Activated naive CD8-positive, alpha-beta T cell treated with anti-CD3 and anti-CD28 coated beads, Interleukin-2, amount 50 U/mL, for 16 hours (primary cell): ENCODE measurements at regions not wholly inside any gene's neighbourhood (a gene's known extent, or its start where the extent isn't known, plus 50 kb on each side); places are given as distances from the start of the nearest gene placed in this dataset.

Experiments used
- DNase-seq: peaks from one replicate; pipeline ENCODE4 v3.0.0-alpha.2; 2020; ENCODE audit warnings: low read depth, low spot score

DNA sequence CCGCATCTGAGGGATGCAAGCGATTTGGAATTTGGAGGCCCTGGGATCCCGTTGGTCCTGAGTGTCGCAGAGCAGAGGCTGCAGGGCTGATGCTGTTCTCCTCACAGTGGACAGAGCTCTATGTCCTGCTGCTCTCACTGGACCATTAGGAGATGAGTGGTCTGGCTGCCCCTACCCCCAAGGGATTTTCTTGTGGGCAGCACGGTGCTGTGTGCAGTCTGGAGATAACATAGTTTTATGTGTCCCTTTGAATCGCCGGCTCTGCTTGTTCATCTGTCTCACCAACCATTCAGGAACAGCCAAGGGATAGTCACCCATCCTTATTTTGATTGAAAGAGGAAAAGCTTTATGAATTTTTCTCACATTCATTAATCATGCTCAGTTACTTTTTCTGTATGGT is 49.9 kb downstream of the CHRM3 start:
- DNase-seq: no peak

DNA sequence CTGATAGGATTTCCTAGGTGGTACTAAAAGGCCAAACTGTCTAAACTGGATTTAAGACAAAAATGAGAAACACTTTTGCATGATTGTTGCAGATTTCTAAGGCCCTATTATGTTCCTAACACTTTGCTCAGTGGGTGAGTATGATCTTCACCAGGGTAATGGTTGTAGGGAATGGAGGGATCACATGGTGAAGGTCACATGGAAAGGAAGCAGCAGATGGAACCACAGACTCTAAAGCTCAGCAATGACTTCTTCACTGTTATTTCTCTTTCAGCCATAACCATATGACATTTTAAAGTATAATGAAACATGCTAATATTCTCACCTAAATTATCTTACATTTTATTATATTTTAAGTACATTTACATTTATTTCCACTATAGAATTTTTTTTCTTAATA is 51.5 kb downstream of the CHRM3 start:
- no peak for DNase-seq

DNA sequence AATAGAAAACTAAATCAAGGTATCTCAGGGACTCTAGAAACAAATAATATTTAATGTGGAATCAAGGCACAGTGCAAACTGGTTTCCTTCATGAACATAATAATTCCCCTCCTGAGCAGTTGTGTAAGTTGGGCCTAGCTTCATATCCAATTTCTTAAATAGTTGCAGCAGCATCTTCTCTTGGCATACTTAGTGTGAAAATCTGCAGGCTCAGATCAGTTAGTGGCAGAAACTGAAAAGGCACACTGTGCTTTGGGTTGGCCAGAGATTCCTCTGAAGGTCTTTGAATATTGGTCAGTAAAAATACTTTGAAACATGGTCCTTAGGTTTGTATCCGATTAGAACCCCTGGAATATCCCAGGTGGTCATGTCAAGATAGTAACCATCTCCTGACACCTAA is 52.5 kb downstream of the CHRM3 start:
- DNase-seq: no peak

DNA sequence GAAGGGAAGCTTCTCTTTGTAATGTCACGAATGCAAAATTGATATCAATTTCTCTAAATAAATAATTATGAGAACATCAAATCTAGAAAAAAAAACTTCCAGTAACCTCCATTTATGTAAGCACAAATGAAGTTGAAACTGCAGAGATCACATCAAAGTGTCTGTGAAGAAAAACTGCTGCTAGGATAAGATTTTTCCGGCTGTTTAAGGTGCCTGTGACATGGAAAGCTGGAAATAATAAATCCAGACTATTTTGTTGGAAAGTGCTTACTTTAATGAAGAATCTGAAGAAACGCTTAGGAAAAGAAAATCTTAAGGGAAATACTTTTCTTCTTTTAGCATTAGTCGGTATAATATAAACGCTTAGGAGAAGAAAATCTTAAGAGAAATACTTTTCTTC is 57.0 kb downstream of the CHRM3 start:
- DNase-seq: no peak

DNA sequence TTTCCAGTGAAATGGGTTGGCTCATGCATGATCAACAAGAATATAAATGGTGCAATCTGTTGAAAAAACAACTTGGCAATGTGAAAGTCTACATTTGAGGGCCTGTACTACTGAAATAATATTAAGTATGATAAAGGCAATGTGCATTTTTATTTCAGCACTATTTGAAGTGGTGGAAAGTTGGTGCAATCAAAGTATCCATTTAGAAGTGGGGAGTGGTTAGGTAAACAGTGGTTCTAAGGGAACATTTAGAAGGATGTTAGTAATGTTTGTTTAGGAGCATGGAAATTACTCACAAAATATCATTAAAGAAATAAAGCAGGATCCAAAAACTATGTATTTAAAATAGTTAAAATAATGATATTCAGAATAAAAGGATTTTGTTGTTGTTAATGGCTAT is 60.2 kb downstream of the CHRM3 start:
- DNase-seq: no peak

DNA sequence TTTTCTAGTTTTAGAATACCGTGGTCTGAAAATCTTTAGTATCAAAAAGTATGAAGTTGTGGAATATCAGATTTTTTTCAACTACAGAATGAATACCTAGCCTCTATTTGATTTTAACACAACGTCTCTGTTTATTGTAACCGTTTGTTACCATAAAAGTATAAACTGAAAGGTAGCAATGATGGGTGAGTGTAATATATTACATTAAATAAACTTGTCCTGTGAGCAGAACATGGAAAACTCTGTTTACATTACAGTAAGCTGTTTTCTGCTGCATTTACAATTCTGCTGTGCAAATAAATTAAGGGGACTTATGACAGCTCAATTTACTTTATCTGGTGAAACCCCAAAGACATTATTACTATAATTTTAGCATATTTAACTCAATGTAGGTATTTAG is 62.5 kb downstream of the CHRM3 start:
- no peak for DNase-seq

DNA sequence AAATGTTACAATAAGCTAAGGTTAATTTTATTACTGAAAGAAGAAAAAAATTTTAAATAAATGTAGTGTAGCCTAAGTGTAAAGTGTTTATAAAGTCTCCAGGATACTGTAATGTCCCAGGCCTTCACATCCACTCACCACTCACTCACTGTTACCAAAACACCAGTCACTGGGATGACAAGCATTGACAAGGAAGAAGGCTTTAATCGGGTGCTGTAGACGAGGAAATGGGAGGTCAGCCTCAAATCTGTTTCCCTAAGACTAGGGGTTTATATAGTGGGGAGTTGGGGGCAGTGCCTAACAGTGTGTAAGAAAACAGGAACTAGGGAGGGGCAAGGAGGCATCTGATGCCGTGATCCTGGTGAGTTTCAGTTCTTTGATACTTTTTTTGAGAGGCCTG is 69.4 kb downstream of the CHRM3 start:
- no peak for DNase-seq

DNA sequence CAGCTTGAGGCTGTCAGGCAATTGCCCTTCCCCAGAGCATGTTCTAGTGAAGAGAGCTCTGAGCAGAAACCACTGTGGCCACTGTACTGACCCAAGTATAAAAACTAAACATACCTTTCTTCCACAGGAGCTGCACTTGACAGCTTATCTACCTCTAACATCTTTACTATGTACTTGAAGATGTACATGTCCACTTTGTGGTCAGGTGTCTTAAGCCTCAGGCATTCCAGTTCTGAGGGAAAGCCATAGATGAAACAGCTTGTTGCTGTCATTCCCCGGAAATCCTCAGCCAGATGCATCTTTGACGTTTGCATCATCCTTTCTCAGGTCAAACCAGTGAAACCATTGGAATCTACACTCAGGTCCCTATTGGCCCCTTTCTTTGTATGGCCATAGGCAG is 70.4 kb downstream of the CHRM3 start:
- DNase-seq: no peak

DNA sequence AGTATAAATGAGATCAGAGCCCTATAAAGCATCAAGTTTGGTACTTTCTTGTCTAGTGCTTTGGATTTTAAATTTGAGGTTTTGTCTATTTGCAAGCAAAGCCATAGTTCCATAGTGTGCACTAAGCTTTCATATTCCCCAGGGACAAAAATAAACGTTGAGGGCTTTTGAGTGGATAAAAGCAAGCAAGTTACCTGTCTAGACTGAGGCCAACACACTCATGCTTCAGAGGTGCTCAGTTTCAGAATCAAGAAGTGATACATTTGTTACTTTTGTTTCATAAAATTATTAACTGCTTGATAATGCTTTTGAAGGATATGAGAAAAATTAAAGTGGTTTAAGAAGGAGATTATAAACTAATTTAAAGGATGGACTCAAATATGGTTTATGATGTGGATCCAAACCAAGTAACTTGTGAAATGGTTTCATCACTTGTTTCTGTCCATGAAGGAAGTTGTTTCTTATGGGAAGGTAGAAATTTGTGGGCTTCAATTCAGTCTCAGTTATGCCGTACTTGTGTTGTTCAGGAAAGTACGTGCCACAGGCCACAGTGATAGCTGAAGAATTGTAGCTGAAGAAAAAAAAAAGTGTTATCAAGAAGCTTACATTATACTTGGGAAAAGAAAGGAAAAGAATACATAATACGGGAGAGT is 71.2 kb downstream of the CHRM3 start:
- DNase-seq: no peak

DNA sequence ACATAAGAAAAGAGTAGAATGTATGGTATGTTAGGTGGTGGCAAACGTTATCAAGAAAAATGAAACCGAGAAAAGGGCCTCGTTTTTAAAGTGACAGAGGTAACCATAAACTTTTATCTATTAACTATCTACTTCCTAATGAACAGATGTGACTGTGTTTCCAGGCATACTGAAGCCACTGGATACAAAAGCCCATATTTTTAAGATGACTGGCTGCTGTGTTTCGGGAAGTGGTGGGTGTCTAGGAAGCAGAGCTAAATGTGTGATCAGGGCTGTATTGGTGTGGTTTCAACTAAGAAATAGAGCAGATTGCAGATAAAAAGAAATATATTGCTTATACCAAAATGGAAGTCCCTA is 71.8 kb downstream of the CHRM3 start:
- DNase-seq: no peak

DNA sequence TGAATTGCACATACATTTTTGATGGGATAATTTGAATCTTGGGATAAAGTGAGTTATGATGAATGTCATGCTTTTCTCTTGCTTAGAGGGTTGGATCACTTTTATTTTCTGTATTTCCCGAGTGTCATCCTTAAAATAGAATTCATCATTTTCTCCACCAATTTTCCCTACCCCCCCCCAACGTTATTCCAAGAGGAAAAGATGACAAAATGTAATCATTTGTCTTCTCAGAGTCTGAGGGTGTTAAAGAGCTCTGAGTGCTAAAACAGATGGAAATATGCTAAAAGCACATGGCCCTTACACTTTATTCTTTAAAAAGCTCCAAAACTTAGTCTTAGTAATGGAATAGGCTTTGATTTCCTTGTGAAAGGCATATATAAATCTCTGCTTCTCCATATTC is 81.4 kb downstream of the CHRM3 start:
- DNase-seq: no peak

DNA sequence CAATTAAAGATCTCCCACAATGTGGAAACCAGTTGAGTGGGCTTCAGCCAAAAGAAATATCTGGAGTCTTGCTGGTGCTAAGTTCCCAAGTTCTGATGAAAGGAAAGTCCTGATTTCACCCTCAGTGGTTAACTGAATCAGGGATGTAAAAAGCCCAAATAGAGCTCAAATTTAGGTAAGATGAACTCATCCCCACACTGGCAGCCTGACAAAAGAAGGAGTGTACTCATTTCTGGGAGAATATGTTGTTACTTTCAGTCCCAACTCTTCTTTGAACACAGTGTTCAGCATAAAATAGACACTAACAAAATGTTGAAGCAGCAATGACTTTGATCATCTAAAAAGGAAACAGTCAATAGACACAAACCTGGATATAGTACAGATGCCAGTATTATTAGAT is 91.7 kb downstream of the CHRM3 start:
- no peak for DNase-seq

DNA sequence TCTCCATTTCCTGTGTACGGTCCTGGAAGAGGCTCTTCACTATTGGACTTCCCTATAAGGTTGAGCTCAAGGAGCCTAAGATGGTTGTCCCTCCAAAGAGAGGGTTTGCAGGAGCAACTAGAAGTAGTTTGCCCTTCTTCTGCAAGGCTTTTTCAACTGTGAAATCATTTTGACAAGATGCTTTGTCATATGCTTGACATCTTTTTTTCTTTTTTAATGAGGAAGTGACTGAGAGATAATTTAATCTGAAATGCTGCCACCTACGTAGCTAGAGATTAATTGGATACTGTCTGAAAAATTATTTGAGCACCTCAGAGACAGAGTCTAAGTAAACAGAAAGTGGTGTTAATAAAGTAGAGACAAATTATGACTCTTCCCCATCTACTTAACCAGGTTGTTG is 97.0 kb downstream of the CHRM3 start:
- no peak for DNase-seq

DNA sequence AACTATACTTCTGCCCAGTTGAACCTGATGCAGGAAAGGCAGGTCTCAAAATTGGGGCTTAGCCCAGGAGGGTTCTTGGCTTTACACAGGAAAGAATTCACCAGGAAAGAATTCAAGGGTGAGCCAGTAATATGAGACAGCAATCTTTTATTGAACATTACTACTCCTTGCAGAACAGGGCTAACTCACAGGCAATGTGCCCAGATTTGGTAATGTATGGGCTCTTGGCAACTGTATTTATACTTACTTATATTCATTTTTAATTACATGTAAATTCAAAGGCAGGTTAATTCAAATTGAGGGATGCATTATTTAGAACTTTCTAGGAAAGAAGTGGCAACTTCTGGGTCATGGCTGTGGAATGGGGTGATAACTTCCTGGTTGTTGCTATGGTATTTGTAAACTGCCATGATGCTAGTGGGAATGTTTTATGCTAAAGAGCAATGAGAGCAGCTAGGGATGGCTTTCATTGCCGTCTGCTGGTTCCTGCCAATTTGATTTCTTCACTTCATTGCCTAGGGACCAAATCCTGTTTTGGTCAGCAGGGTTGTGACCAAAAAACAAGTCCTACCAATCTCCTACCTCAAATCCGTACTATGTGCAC is 107.5 kb downstream of the CHRM3 start:
- no peak for DNase-seq

DNA sequence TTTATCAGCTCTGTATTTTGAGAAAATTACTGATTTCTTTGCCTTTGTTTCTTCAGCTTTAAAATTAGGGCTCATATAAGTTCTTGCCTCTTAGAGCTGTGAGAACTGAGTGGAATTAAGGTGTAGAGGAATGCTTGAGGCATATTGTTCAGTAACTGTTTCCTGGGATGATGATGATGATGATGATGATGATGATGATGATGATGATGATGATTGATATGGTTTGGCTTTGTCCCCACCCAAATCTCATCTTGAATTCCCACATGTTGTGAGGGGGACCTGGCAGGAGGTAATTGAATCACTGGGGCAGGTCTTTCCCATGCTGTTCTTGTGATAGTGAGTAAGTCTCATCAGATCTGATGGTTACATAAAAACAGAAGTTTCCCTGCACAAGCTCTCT is 118.7 kb downstream of the CHRM3 start:
- DNase-seq: no peak

DNA sequence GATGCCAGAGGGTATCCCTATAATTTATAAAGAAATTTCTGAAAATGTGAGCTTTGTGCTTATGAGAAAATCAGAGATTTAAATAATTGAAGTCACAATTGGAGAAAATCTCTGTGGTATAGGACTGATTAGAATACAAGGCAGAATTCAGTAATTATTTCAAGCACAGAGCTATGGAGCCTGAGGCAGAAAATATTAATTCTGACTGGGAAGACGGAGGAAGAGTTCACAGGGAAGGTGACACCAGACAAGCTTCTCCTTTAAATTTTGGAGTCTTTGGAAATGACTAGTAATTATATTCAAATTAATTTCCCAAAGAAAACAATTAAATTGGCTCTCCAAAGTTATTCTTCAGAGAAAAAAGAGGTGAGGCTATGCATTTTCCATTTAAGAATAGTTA is 121.5 kb downstream of the CHRM3 start:
- no peak for DNase-seq

DNA sequence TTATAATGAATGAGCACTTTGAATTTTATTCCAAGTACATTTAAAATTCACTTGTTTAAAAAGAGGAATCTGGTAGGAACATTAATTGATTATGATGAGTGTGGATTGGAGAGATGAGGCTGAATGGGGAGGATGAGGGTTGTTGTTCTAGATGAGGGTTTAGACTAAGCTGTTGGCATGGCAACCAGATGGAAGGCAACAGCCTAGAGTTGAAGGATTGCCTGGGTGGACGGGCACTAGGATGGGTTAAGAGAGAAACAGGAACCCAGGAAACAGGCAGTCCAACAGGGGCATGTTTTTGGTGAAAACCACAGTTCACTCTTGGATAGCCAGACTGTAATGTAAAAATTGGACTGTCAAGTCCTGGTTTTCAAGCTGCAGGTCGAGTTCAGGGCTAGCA is 125.5 kb downstream of the CHRM3 start:
- DNase-seq: no peak

DNA sequence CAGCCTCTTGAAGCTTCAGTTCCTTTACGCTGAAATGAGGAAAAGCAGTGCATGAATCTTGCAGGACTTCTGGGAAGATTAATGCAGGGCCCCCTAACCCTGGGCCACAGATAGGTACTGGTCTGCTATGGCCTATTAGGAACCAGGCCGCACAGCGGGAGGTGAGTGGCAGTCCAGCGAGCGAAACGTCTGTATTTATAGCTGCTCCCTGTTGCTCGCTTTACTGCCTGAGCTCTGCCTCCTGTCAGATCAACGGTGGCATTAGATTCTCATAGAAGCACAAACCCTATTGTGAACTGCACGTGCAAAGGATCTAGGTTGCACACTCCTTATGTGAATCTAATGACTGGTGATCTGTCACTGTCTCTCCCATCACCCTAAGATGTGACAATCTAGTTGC is 130.2 kb downstream of the CHRM3 start:
- DNase-seq: no peak

DNA sequence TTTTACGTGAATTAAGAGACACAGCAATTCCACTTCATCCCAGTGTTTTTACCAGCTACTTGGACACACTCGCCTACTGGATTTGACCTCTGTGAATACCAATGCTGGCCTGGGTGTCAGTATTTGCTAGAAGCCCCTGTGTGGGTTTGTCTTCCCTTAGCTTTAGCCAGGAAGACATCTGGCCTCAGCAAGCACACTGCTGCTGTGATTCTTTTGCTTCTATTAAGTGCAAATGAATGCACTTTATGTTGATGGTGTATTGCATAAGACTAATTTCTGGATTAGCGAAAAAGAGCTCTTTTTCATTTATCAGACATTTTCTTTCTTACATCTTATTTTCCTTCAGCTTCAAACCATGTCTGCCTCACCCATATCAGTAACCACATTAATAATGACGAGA is 140.0 kb downstream of the CHRM3 start:
- DNase-seq: no peak

DNA sequence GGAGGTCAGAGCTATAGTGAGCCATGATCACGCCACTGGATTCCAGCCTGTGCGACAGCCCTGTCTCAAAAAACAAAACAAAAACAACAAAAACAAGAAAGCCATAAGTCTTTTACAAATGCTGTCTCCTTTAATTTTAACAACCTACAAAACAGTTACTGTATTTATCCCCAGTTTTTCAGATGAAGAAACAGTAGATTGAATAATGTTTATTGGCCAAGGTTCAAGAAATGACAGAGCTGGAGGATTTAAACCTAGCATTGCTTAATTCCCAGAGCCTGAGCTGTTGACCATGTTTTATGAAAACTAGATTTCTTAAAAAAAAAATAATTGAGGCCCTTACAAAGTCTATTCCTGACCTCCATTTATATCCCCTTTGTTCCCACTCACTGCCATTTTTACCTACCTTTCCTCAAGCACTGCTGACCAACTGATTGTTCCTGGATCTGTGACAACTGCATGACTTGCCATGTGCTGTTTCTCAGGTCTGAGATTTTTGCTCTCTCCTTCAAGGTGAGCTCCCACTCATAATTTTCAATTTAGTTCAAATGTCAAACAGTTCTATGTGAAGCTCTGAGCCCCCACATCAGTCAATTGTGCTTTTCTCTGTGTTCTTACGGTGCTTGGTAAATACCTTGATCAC is 140.8 kb downstream of the CHRM3 start:
- no peak for DNase-seq

DNA sequence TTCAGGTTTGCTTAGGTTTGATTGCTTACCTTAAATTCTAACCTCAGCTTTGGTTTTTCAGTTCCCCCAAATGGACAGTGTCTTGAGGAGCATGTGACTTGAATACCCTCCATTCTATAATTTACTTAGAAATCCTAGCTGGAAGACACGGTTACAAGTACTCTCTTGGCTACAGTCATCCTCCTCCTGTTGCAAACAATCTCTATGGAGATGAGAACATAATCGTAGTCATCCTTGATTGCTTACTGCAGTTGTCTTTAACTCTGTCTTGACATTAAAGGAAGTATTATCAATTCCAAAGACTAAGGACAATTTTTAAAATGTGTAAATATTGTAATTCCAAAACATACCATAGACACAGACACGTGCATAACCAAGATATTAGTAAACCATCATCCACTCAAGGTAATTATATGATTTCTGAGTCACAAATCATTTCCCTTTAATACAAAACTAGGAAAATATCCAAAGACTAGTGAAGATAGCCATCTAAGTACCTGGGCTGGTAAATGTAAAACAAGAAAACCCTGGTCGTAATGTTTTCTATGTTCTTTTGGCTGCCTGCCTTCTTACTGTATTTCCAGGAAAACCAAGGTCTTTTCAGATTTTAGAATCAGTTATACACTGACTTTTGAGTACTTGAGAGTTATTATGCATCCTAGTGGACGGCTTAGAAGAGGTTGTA is 149.9 kb downstream of the CHRM3 start:
- DNase-seq: no peak

DNA sequence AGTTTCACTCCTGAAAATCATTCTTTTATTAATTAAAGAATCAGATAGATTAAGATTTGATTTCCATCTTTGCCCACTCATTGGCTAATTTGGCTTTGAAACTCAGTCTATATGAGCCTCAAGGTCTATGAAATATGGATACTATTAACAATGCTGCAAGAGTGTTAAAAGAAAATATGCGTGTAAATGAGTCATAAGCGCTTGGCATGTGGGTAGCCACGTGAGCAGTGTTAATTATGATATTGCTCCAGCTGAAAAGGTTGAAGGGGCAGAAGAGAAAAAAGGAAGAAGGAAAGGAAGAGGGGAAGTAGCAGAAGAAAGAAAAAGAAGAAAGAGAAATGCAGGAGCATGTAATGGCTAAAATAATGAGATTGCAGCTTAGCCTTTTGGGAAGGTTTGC is 151.4 kb downstream of the CHRM3 start:
- DNase-seq: no peak
